NCI-H1694 (cell line): ENCODE measurements at regions not wholly inside any gene's neighbourhood (a gene's known extent, or its start where the extent isn't known, plus 50 kb on each side); places are given as distances from the start of the nearest gene placed in this dataset.
A peak's percentile ranks its signal among the peaks of the same experiment; 100 is the strongest.

Experiments used
- DNase-seq: peaks from one replicate; lab custom pipeline; 2025; lab: John Stamatoyannopoulos, UW

GRCh38 chr14:82445810-82446570, 912.3 kb upstream of the SEL1L start:
- no peak for DNase-seq

DNA sequence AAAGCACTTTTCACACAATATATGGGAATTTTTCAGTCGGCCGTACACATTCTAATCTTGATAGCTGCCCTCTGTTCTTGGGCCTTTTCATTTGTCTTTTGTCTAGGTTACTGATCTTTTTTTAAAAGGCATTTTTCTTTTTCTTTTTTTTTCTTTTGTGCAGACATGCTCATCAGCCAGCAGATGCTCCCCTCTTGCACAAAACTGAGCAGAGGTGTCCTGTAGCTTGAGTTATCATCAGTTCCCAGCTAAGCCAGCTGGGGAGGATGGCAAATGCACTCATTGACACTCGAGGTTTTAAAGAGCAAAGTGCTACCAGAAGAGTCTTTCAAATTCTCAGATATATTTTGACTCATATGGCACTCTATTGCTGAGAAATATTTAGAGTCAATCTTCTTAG, 913.9 kb upstream of the SEL1L start:
- DNase-seq = peak; percentile 65

- no peak for DNase-seq
Observed at GRCh38 chr14:82449926-82450468, 916.3 kb upstream of the SEL1L start.

GRCh38 chr14:82451675-82452074, 918.0 kb upstream of the SEL1L start:
- DNase-seq = no peak

GRCh38 chr14:82482345-82482744, 948.7 kb upstream of the SEL1L start:
- no peak for DNase-seq

- DNase-seq = no peak
Observed at GRCh38 chr14:82488473-82488872, 954.8 kb upstream of the SEL1L start.

DNA sequence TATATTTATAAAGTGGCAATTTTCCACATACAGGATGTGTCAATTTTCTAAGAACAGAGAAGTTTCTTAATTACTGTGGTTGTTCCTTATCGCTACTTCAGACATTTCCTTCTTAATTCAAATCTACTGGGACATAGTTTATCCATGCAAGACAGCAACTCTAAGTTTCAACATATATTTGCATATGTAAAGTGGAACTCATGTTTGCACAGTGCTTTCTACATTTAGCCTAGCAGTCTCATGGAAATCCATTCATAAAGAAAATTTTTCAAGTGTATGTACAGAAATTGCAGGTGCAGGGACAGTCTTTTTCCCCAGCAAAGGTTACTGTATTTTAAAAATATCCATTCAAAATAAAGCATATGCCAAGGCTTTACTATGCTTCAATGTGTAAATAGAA, 956.7 kb upstream of the SEL1L start:
- no peak for DNase-seq

- no peak for DNase-seq
Observed at GRCh38 chr14:82492157-82492556, 958.5 kb upstream of the SEL1L start.

GRCh38 chr14:82500222-82500621, 966.6 kb upstream of the SEL1L start:
- no peak for DNase-seq

DNA sequence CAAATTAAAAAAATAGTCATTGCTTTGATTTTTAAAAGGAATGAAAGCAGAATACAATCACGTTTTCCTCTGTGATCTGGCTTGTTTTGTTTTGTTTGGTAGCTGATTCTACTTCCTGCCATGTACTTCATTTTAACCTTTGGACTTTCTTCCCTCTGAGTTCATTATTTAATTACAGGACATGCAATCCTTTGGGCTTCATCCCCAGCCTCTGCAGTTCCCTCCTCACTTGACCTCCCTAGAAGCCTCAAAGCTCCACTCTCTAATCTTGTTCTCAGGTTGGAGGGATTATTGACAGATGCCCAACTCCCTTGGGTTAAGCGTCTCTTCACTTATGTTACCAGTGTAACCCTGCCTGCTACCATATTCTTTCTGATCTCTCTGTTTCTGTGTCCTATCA, 967.9 kb upstream of the SEL1L start:
- no peak for DNase-seq

GRCh38 chr14:82502043-82502442, 968.4 kb upstream of the SEL1L start:
- no peak for DNase-seq

- no peak for DNase-seq
Observed at GRCh38 chr14:82504894-82505293, 971.2 kb upstream of the SEL1L start.

DNA sequence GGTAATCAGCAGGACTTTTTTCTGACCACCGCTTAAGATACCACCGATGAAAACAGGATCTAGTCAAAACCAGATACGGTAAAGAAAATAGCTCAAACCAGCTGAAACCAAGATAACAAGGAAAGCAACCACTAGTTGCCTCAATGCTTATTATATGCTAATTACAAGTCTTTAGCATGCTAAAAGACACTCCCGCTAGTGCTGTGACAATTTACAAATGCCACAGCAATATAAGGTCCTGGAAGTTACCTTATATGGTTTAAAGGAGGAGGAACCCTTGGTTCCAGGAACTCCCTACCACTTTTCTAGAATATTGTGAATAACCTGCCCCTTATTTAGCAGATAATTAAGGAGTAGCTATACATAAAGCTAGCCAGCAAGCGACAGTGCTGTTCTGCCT, 976.4 kb upstream of the SEL1L start:
- DNase-seq = no peak

- no peak for DNase-seq
Observed at GRCh38 chr14:82511399-82511798, 977.7 kb upstream of the SEL1L start.

DNA sequence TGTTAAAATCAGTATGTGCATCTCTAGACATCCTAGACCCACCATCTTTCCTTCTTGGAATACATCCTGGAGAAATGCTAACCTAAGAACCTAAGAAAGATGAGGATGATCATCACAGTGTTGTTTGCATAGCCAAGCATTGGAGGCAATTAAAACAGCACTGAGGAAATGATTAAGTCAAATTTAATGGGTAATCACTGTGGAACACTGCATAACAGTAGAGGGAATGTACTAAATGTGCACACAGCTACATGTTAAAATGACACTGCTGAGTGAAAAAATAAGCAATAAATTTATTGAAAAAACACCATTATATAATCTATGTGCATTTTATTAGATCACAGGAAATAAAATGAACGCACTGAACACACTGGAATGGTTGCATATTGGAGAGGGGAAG, 987.1 kb upstream of the SEL1L start:
- DNase-seq = no peak

GRCh38 chr14:82521191-82521590, 987.5 kb upstream of the SEL1L start:
- DNase-seq = no peak

DNA sequence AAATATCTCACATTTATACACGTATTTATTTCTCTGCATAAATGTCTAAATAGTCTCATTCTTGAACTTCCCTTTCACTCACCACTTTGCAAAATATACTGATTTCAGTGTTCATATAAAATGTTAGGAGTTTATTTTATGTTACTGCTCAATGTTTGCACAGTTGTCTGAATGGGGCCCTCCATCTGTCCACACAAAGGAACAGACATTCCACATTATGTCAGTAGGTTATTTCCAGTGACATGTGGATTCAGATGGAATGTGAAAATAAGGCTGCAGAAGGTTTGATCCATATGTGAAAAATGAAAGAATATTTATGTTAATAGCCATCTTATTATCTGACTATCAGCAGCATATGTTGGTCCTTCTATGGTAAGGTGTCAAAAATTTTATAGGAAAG, 994.4 kb upstream of the SEL1L start:
- DNase-seq = peak; percentile 67

DNA sequence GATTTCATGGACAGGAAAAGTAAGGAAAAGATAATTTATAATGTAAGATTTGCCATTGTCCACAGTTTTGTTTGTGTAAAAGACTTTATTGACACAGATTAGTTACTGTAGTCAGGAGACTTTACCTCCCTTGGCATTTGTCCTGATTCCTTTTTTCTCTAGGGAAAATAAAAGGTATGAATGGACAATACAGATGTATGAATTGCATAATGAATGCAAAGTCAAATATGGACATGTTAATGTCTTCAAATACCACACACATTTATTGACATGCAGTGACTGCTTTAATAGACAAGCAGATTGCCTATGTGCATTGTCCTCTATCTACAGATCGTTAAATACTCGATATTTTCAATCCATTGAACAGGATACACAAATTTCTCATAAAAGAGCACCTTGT, 999.7 kb upstream of the SEL1L start:
- DNase-seq = no peak

- DNase-seq = no peak
Observed at GRCh38 chr14:82536566-82536965, 1002.9 kb upstream of the SEL1L start.

- DNase-seq = no peak
Observed at GRCh38 chr14:82537831-82538230, 1004.2 kb upstream of the SEL1L start.

- no peak for DNase-seq
Observed at GRCh38 chr14:82546401-82546800, 1012.7 kb upstream of the SEL1L start.

DNA sequence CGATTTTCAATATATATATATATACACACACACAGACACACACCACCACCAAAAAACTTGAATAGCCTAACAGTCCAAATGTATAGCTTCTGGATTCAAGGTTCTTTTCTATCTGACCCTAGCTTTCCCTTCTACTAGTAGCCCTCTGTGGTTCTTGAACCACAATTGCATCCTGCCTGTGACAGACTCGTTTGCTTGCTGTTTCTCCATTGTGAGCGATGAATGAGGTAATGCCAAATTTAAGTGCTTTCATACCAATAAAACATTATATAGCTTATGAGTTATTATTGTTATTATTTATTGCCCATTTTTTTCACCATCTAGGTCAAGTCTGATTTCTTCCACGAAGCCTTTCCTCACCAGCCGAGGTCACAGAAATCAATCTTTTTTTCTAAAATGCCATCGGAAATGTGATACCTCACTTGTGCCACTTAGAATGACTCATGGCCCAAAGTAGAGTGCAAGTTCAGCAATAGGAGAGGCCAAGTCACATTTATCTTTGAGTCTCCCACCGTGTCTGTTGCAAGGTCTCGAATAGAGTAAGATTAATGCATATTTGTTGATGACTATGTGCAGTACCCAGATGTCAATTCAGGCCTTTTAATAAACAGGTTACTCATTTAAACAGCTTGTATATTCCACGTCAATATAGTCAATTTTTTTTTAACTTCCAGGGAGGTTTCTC, 1015.8 kb upstream of the SEL1L start:
- DNase-seq = no peak

GRCh38 chr14:82562881-82563280, 1029.2 kb upstream of the SEL1L start:
- DNase-seq = no peak

DNA sequence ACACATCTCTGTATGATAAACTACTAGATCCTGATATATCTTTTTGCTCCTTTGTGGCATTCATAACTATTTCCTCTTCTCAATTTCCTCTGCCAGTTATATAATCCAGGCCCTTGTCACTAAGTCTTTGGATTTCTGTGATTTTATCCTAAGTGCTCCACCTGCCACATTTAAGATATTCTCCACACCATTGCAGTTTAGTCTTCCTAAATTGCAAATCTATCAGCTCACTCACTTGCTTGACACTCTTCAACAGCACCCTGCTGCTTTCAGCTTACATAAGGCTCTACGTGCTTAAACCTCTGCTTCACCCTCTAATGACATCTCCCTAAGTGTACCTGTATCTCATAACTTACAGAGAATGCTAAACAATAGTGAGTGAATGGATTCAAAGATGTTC, 1032.2 kb upstream of the SEL1L start:
- no peak for DNase-seq
